HCT116 (cell line): ENCODE measurements at regions not wholly inside any gene's neighbourhood (a gene's known extent, or its start where the extent isn't known, plus 50 kb on each side); places are given as distances from the start of the nearest gene placed in this dataset.

ENCODE experiments used
- CEBPB ChIP-seq: IDR thresholded peaks from 2 replicates; pipeline ENCODE4 v1.6.1; 2012; ENCODE audit warnings: low read depth
- CTCF ChIP-seq, 3 experiments: fragments of 200-600 bp in 1 of 3; sonication (generic) in 1 of 3; IDR thresholded peaks in 2 of 3; conservative IDR thresholded peaks in 1 of 3; 2 replicates each; pipeline ENCODE4 v1.5.1; 2012 to 2017; ENCODE audit warnings: low read depth in 2 of 3, low read length in 2 of 3, antibody characterized with exemption in 1 of 3, borderline replicate concordance in 1 of 3, control low read depth in 1 of 3, mild to moderate bottlenecking in 1 of 3, mixed read lengths in 1 of 3, mixed run types in 1 of 3, moderate library complexity in 1 of 3; ENCODE audit not compliant: insufficient read depth in 1 of 3
- MAX ChIP-seq: IDR thresholded peaks from 2 replicates; pipeline ENCODE4 v1.6.1; 2012
- TCF7L2 ChIP-seq: IDR thresholded peaks from 2 replicates; pipeline ENCODE4 v1.7.0; 2011; ENCODE audit warnings: borderline replicate concordance, inconsistent platforms; ENCODE audit not compliant: insufficient read depth, insufficient read length; ENCODE audit errors: extremely low read depth

DNA sequence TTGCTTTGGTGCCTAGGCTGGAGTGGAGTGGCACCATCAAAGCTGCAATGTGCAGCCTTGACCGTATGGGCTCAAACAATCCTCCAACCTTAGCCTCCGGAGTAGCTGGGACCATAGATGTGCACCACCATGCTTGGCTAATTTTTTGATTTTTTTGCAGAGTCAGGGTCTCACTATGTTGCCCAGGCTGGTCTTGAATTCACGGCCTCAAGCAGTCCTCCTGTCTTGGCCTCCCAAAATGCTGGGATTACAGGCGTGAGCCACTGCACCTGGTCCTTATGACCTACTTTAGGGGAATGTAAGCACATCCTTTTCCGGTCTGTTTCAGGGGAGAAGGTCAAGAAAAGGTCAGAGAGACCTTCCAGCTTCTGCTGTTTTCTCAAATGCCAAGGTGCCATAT is 53.4 kb upstream of the SPRED2 start:
- TF ChIP-seq CTCF (IDR thresholded peaks at IDR 0.05 in 2 of 3, conservative IDR thresholded peaks at IDR 0.05 in 1 of 3; ENCODE audit: borderline replicate concordance in 1 of 3, insufficient read depth in 1 of 3, low read depth in 2 of 3, low read length in 2 of 3) (no peak), CEBPB (no peak), MAX (no peak), TCF7L2 (no peak)
